ENCODE measurements at regions not wholly inside any gene's neighbourhood (a gene's known extent, or its start where the extent isn't known, plus 50 kb on each side); places are given as distances from the start of the nearest gene placed in this dataset.

- CTCF ChIA-PET (ENCODE audit: low intra/inter-chr PET ratio, low total read pairs) = no interaction called here
- Histone ChIP-seq H4K20me1 (ENCODE audit: insufficient read depth, low read length) (no peaks in the 10 kb centered on the region), H3K36me3 (replicated peaks in 1 of 2; ENCODE audit: control insufficient read depth in 1 of 2, insufficient read depth in 2 of 2, low read length in 2 of 2) (no peaks in the 10 kb centered on the region), H3K27ac (ENCODE audit: extremely low read length, insufficient read depth, low read length) (no peak overlapping the region), H3K79me2 (ENCODE audit: insufficient read depth, low read length) (no peaks in the 10 kb centered on the region), H3K4me3 (replicated peaks in 1 of 3; ENCODE audit: insufficient read depth in 1 of 3, low read depth in 2 of 3, low read length in 3 of 3) (no peak overlapping the region), H3K9ac (ENCODE audit: insufficient read depth, low read depth, low read length) (no peak overlapping the region), H3K9me3 (ENCODE audit: low read length) (no peaks in the 10 kb centered on the region), H3K27me3 (ENCODE audit: control insufficient read depth in 1 of 2, insufficient read depth in 2 of 2, low read length in 2 of 2) (no peaks in the 10 kb centered on the region; a peak in 1 of 5 replicates), H3K4me2 (ENCODE audit: low read depth, low read length) (no peak overlapping the region), H3K4me1 (ENCODE audit: insufficient read depth, low read length) (no peaks in the 10 kb centered on the region), H2AFZ (ENCODE audit: low read length) (no peak overlapping the region)
- no TSS peak for BruUV-seq (replicated peaks)
- POLR2A ChIA-PET = no interaction called here
- in situ Hi-C loops (cut with HindIII; ENCODE audit: extremely low pct_ligation_motif_present, low pct_unique_long_range_greater_than_20kb) = no loop called here
- WGBS (ENCODE audit: low lambda C conversion rate) = 61% methylated on average over 18 of the region's 33 CpGs
- ATAC-seq = peak; percentile 65
- no peak for FAIRE-seq
- peak; percentile 24; the same call in 1 of the 2 replicates for TF ChIP-seq ZNF687 (CRISPR knock-in tag; IDR thresholded peaks at IDR 0.05)
- no peak for TF ChIP-seq ZNF772 (CRISPR knock-in tag; IDR thresholded peaks at IDR 0.05)
- TF ChIP-seq ZNF24 (IDR thresholded peaks at IDR 0.05) = no peak
- no peak for TF ChIP-seq PHF20 (CRISPR knock-in tag; IDR thresholded peaks at IDR 0.05)
- DNase-seq (ENCODE audit: low spot score) = no peak
- intact Hi-C loops (cut with micrococcal nuclease; ENCODE audit: unreplicated experiment) = no loop called here
Observed at GRCh38 chr6:166836785-166837718, 119.3 kb downstream of the RNASET2 start.

All from HepG2 (cell line).